H1 (cell line): ENCODE measurements at regions not wholly inside any gene's neighbourhood (a gene's known extent, or its start where the extent isn't known, plus 50 kb on each side); places are given as distances from the start of the nearest gene placed in this dataset.

ENCODE experiments used
- CTCF ChIA-PET: fragments of 300-600 bp; sonication (Branson Sonifier 250); formaldehyde crosslinking; loops from one replicate; lab custom pipeline; 2021; ENCODE audit not compliant: partially characterized antibody; lab: Charles Lee
- POLR2A ChIA-PET: fragments of 300-600 bp; sonication (Branson Sonifier 250); formaldehyde crosslinking; loops from one replicate; lab custom pipeline; 2021; ENCODE audit warnings: inconsistent platforms; ENCODE audit not compliant: partially characterized antibody; lab: Charles Lee
- DNase-seq, 2 experiments: peaks; one replicate each; pipeline versions ENCODE4 v3.0.0 to v3.0.0-alpha.2; 2010 to 2022; ENCODE audit warnings: low spot score in 2 of 2, low read depth in 1 of 2, mixed read lengths in 1 of 2
- FAIRE-seq: peaks from 2 replicates; lab custom pipeline; 2011; peaks lifted over from hg19 to GRCh38; lab: Jason Lieb, UNC
- H2AFZ ChIP-seq: 2 replicates; pipeline ENCODE4 v1.8.1; 2012; ENCODE audit warnings: low read length, inconsistent platforms
- H2AK5ac ChIP-seq: 2 replicates; pipeline ENCODE4 v1.6.1; 2013; ENCODE audit warnings: low read depth, low read length
- H2BK120ac ChIP-seq: replicated peaks from 2 replicates; pipeline ENCODE3; 2013; ENCODE audit warnings: low read depth, low read length, inconsistent platforms
- H2BK12ac ChIP-seq: 2 replicates; pipeline ENCODE4 v1.6.1; 2013; ENCODE audit warnings: low read depth, low read length
- H2BK15ac ChIP-seq: 2 replicates; pipeline ENCODE4 v1.6.1; 2013; ENCODE audit warnings: low read length
- H2BK20ac ChIP-seq: 2 replicates; pipeline ENCODE4 v1.6.1; 2013; ENCODE audit warnings: low read length
- H2BK5ac ChIP-seq: 2 replicates; pipeline ENCODE4 v1.6.1; 2013; ENCODE audit warnings: low read depth, low read length
- H3K14ac ChIP-seq: 2 replicates; pipeline ENCODE4 v1.6.1; 2013; ENCODE audit warnings: inconsistent platforms; ENCODE audit not compliant: insufficient read length
- H3K18ac ChIP-seq: 2 replicates; pipeline ENCODE4 v1.6.1; 2013; ENCODE audit warnings: low read length; ENCODE audit errors: extremely low read depth
- H3K23ac ChIP-seq: 2 replicates; pipeline ENCODE4 v1.6.1; 2013; ENCODE audit warnings: inconsistent platforms; ENCODE audit not compliant: insufficient read length
- H3K23me2 ChIP-seq: 2 replicates; pipeline ENCODE4 v1.6.1; 2013; ENCODE audit warnings: low read depth, low read length
- H3K27ac ChIP-seq: 2 replicates; pipeline ENCODE4 v1.6.1; 2011; ENCODE audit warnings: low read depth, low read length, inconsistent platforms
- H3K27me3 ChIP-seq, 4 experiments: replicated peaks in 1 of 4; 1 replicate in 1 of 4; 2 replicates in 3 of 4; pipeline versions ENCODE4 v1.6.1 to v1.8.1; 2011 to 2013; ENCODE audit warnings: low read length in 3 of 4, mild to moderate bottlenecking in 3 of 4, inconsistent platforms in 2 of 4, mixed read lengths in 2 of 4, moderate library complexity in 1 of 4; ENCODE audit not compliant: control insufficient read depth in 3 of 4, insufficient read depth in 3 of 4; ENCODE audit errors: extremely low read depth in 1 of 4
- H3K36me3 ChIP-seq, 4 experiments: 2 replicates each; pipeline versions ENCODE4 v1.6.1 to v1.8.1; 2011 to 2013; ENCODE audit warnings: mild to moderate bottlenecking in 4 of 4, low read length in 3 of 4, moderate library complexity in 2 of 4, control low read depth in 1 of 4, inconsistent platforms in 1 of 4; ENCODE audit not compliant: insufficient read depth in 4 of 4, control insufficient read depth in 2 of 4
- H3K4ac ChIP-seq: replicated peaks from 2 replicates; pipeline ENCODE3; 2013; ENCODE audit warnings: low read length, low read depth, mixed read lengths, inconsistent platforms; ENCODE audit not compliant: insufficient read length
- H3K4me1 ChIP-seq, 4 experiments: replicated peaks in 1 of 4; 1 replicate in 1 of 4; 2 replicates in 3 of 4; pipeline versions ENCODE4 v1.6.1 to v1.8.1; 2011 to 2013; ENCODE audit warnings: low read length in 3 of 4, inconsistent platforms in 2 of 4, mixed read lengths in 1 of 4; ENCODE audit not compliant: insufficient read depth in 4 of 4, control insufficient read depth in 3 of 4
- H3K4me2 ChIP-seq, 2 experiments: 2 replicates each; pipeline versions ENCODE4 v1.6.1 to v1.8.1; 2011 to 2013; ENCODE audit warnings: low read depth in 2 of 2, low read length in 2 of 2, control low read depth in 1 of 2, inconsistent platforms in 1 of 2, mild to moderate bottlenecking in 1 of 2; ENCODE audit not compliant: insufficient read depth in 1 of 2
- H3K4me3 ChIP-seq, 4 experiments: fragments of 200-600, 300-600 bp in 1 of 4; sonication (generic), shearing (Covaris generic), sonication (Bioruptor Twin) in 1 of 4; 2 replicates each; pipeline versions ENCODE4 v1.5.1 to v1.8.1; 2011 to 2016; ENCODE audit warnings: low read length in 4 of 4, low read depth in 3 of 4, control low read depth in 2 of 4, inconsistent platforms in 2 of 4, mild to moderate bottlenecking in 2 of 4, mixed read lengths in 1 of 4, moderate library complexity in 1 of 4; ENCODE audit not compliant: insufficient read depth in 2 of 4; ENCODE audit errors: extremely low read depth in 1 of 4
- H3K56ac ChIP-seq: replicated peaks from 2 replicates; pipeline ENCODE3; 2013; ENCODE audit warnings: low read depth, mild to moderate bottlenecking, mixed read lengths, low read length, inconsistent platforms; ENCODE audit not compliant: insufficient read length
- H3K79me1 ChIP-seq: 2 replicates; pipeline ENCODE4 v1.6.1; 2013; ENCODE audit warnings: low read depth, low read length, control low read depth
- H3K79me2 ChIP-seq, 2 experiments: 2 replicates each; pipeline versions ENCODE4 v1.6.1 to v1.8.1; 2012 to 2013; ENCODE audit warnings: low read length in 2 of 2, mild to moderate bottlenecking in 2 of 2, inconsistent platforms in 1 of 2; ENCODE audit not compliant: insufficient read depth in 2 of 2, control insufficient read depth in 1 of 2
- H3K9ac ChIP-seq, 4 experiments: replicated peaks in 1 of 4; 1 replicate in 1 of 4; 2 replicates in 3 of 4; pipeline versions ENCODE4 v1.6.1 to v1.8.1; 2011 to 2013; ENCODE audit warnings: low read depth in 3 of 4, low read length in 3 of 4, control low read depth in 2 of 4, mild to moderate bottlenecking in 2 of 4, moderate library complexity in 2 of 4, inconsistent platforms in 1 of 4; ENCODE audit errors: extremely low read depth in 1 of 4
- H3K9me3 ChIP-seq, 2 experiments: 2 replicates each; pipeline versions ENCODE4 v1.6.1 to v1.8.1; 2012 to 2013; ENCODE audit warnings: mild to moderate bottlenecking in 2 of 2, moderate library complexity in 2 of 2, control low read depth in 1 of 2, inconsistent platforms in 1 of 2, low read depth in 1 of 2, low read length in 1 of 2, mixed read lengths in 1 of 2; ENCODE audit not compliant: insufficient read depth in 2 of 2
- H4K20me1 ChIP-seq, 2 experiments: replicated peaks in 1 of 2; 2 replicates each; pipeline versions ENCODE3 to v1.8.1; 2011 to 2013; ENCODE audit warnings: inconsistent platforms in 2 of 2, low read length in 2 of 2, mild to moderate bottlenecking in 1 of 2; ENCODE audit not compliant: insufficient read depth in 2 of 2, control insufficient read depth in 1 of 2
- H4K5ac ChIP-seq: 2 replicates; pipeline ENCODE4 v1.6.1; 2013; ENCODE audit warnings: low read length, low read depth, mixed read lengths, inconsistent platforms; ENCODE audit not compliant: insufficient read length
- H4K8ac ChIP-seq: 2 replicates; pipeline ENCODE4 v1.8.0; 2013; ENCODE audit warnings: mild to moderate bottlenecking, moderate library complexity, low read length, inconsistent platforms; ENCODE audit not compliant: insufficient read depth; ENCODE audit errors: extremely low read depth
- H4K91ac ChIP-seq: replicated peaks from 2 replicates; pipeline ENCODE3; 2013; ENCODE audit warnings: low read length, mixed read lengths, inconsistent platforms; ENCODE audit not compliant: insufficient read length
- SP1 ChIP-seq: IDR thresholded peaks from 2 replicates; pipeline ENCODE4 v1.6.1; 2011; ENCODE audit warnings: low read depth, low read length

- no peak overlapping the region for H3K14ac ChIP-seq
- ChIA-PET CTCF (no interaction called here), POLR2A (no interaction called here)
- no peak overlapping the region for H3K4ac ChIP-seq
- no peak overlapping the region for H3K4me3 ChIP-seq
- H4K20me1 ChIP-seq = no peaks in the 10 kb centered on the region
- H2BK5ac ChIP-seq = no peak overlapping the region
- no peak overlapping the region for H3K27ac ChIP-seq
- H2BK12ac ChIP-seq = no peak overlapping the region
- no peak overlapping the region for H3K23ac ChIP-seq
- no peak overlapping the region for H4K5ac ChIP-seq
- no peaks in the 10 kb centered on the region; the same call in 1 of the 2 replicates for H3K23me2 ChIP-seq
- H3K79me2 ChIP-seq = no peaks in the 10 kb centered on the region
- no peaks in the 10 kb centered on the region; a peak in 1 of 7 replicates for H3K27me3 ChIP-seq
- no peaks in the 10 kb centered on the region for H3K9me3 ChIP-seq
- H2AK5ac ChIP-seq = no peak overlapping the region
- H2AFZ ChIP-seq = no peak overlapping the region
- H3K4me2 ChIP-seq = no peak overlapping the region
- no peak overlapping the region for H4K8ac ChIP-seq
- H2BK120ac ChIP-seq = no peak overlapping the region
- no peak overlapping the region for H3K9ac ChIP-seq
- no peak overlapping the region for H2BK20ac ChIP-seq
- no peak overlapping the region for H2BK15ac ChIP-seq
- FAIRE-seq = no peak
- TF ChIP-seq SP1 = no peak
- TF ChIP-seq, all 59 proteins: peak for 0
- peaks cover 0 to 11% (median under 1%) of the 10 kb centered on the region in 4 experiments; a peak in 3 of 7 replicates for H3K4me1 ChIP-seq
- H3K36me3 ChIP-seq = no peaks in the 10 kb centered on the region
- H4K91ac ChIP-seq = no peak overlapping the region
- no peak for DNase-seq
- H3K18ac ChIP-seq = no peak overlapping the region
- no peak overlapping the region for H3K56ac ChIP-seq
- H3K79me1 ChIP-seq = no peaks in the 10 kb centered on the region
Measured at GRCh38 chr14:55963295-55963694, 154.9 kb upstream of the PELI2 start.
